H1 (cell line): ENCODE measurements at regions not wholly inside any gene's neighbourhood (a gene's known extent, or its start where the extent isn't known, plus 50 kb on each side); places are given as distances from the start of the nearest gene placed in this dataset.

Experiments
- CTCF ChIA-PET: fragments of 300-600 bp; sonication (Branson Sonifier 250); formaldehyde crosslinking; loops from one replicate; lab custom pipeline; 2021; ENCODE audit not compliant: partially characterized antibody; lab: Charles Lee
- POLR2A ChIA-PET: fragments of 300-600 bp; sonication (Branson Sonifier 250); formaldehyde crosslinking; loops from one replicate; lab custom pipeline; 2021; ENCODE audit warnings: inconsistent platforms; ENCODE audit not compliant: partially characterized antibody; lab: Charles Lee
- DNase-seq, 2 experiments: peaks; one replicate each; pipeline versions ENCODE4 v3.0.0 to v3.0.0-alpha.2; 2010 to 2022; ENCODE audit warnings: low spot score in 2 of 2, low read depth in 1 of 2, mixed read lengths in 1 of 2
- FAIRE-seq: peaks from 2 replicates; lab custom pipeline; 2011; peaks lifted over from hg19 to GRCh38; lab: Jason Lieb, UNC
- H2AFZ ChIP-seq: 2 replicates; pipeline ENCODE4 v1.8.1; 2012; ENCODE audit warnings: low read length, inconsistent platforms
- H2AK5ac ChIP-seq: 2 replicates; pipeline ENCODE4 v1.6.1; 2013; ENCODE audit warnings: low read depth, low read length
- H2BK120ac ChIP-seq: replicated peaks from 2 replicates; pipeline ENCODE3; 2013; ENCODE audit warnings: low read depth, low read length, inconsistent platforms
- H2BK12ac ChIP-seq: 2 replicates; pipeline ENCODE4 v1.6.1; 2013; ENCODE audit warnings: low read depth, low read length
- H2BK15ac ChIP-seq: 2 replicates; pipeline ENCODE4 v1.6.1; 2013; ENCODE audit warnings: low read length
- H2BK20ac ChIP-seq: 2 replicates; pipeline ENCODE4 v1.6.1; 2013; ENCODE audit warnings: low read length
- H2BK5ac ChIP-seq: 2 replicates; pipeline ENCODE4 v1.6.1; 2013; ENCODE audit warnings: low read depth, low read length
- H3K14ac ChIP-seq: 2 replicates; pipeline ENCODE4 v1.6.1; 2013; ENCODE audit warnings: inconsistent platforms; ENCODE audit not compliant: insufficient read length
- H3K18ac ChIP-seq: 2 replicates; pipeline ENCODE4 v1.6.1; 2013; ENCODE audit warnings: low read length; ENCODE audit errors: extremely low read depth
- H3K23ac ChIP-seq: 2 replicates; pipeline ENCODE4 v1.6.1; 2013; ENCODE audit warnings: inconsistent platforms; ENCODE audit not compliant: insufficient read length
- H3K23me2 ChIP-seq: 2 replicates; pipeline ENCODE4 v1.6.1; 2013; ENCODE audit warnings: low read depth, low read length
- H3K27ac ChIP-seq: 2 replicates; pipeline ENCODE4 v1.6.1; 2011; ENCODE audit warnings: low read depth, low read length, inconsistent platforms
- H3K27me3 ChIP-seq, 4 experiments: replicated peaks in 1 of 4; 1 replicate in 1 of 4; 2 replicates in 3 of 4; pipeline versions ENCODE4 v1.6.1 to v1.8.1; 2011 to 2013; ENCODE audit warnings: low read length in 3 of 4, mild to moderate bottlenecking in 3 of 4, inconsistent platforms in 2 of 4, mixed read lengths in 2 of 4, moderate library complexity in 1 of 4; ENCODE audit not compliant: control insufficient read depth in 3 of 4, insufficient read depth in 3 of 4; ENCODE audit errors: extremely low read depth in 1 of 4
- H3K36me3 ChIP-seq, 4 experiments: 2 replicates each; pipeline versions ENCODE4 v1.6.1 to v1.8.1; 2011 to 2013; ENCODE audit warnings: mild to moderate bottlenecking in 4 of 4, low read length in 3 of 4, moderate library complexity in 2 of 4, control low read depth in 1 of 4, inconsistent platforms in 1 of 4; ENCODE audit not compliant: insufficient read depth in 4 of 4, control insufficient read depth in 2 of 4
- H3K4ac ChIP-seq: replicated peaks from 2 replicates; pipeline ENCODE3; 2013; ENCODE audit warnings: low read length, low read depth, mixed read lengths, inconsistent platforms; ENCODE audit not compliant: insufficient read length
- H3K4me1 ChIP-seq, 4 experiments: replicated peaks in 1 of 4; 1 replicate in 1 of 4; 2 replicates in 3 of 4; pipeline versions ENCODE4 v1.6.1 to v1.8.1; 2011 to 2013; ENCODE audit warnings: low read length in 3 of 4, inconsistent platforms in 2 of 4, mixed read lengths in 1 of 4; ENCODE audit not compliant: insufficient read depth in 4 of 4, control insufficient read depth in 3 of 4
- H3K4me2 ChIP-seq, 2 experiments: 2 replicates each; pipeline versions ENCODE4 v1.6.1 to v1.8.1; 2011 to 2013; ENCODE audit warnings: low read depth in 2 of 2, low read length in 2 of 2, control low read depth in 1 of 2, inconsistent platforms in 1 of 2, mild to moderate bottlenecking in 1 of 2; ENCODE audit not compliant: insufficient read depth in 1 of 2
- H3K4me3 ChIP-seq, 4 experiments: fragments of 200-600, 300-600 bp in 1 of 4; sonication (generic), shearing (Covaris generic), sonication (Bioruptor Twin) in 1 of 4; 2 replicates each; pipeline versions ENCODE4 v1.5.1 to v1.8.1; 2011 to 2016; ENCODE audit warnings: low read length in 4 of 4, low read depth in 3 of 4, control low read depth in 2 of 4, inconsistent platforms in 2 of 4, mild to moderate bottlenecking in 2 of 4, mixed read lengths in 1 of 4, moderate library complexity in 1 of 4; ENCODE audit not compliant: insufficient read depth in 2 of 4; ENCODE audit errors: extremely low read depth in 1 of 4
- H3K56ac ChIP-seq: replicated peaks from 2 replicates; pipeline ENCODE3; 2013; ENCODE audit warnings: low read depth, mild to moderate bottlenecking, mixed read lengths, low read length, inconsistent platforms; ENCODE audit not compliant: insufficient read length
- H3K79me1 ChIP-seq: 2 replicates; pipeline ENCODE4 v1.6.1; 2013; ENCODE audit warnings: low read depth, low read length, control low read depth
- H3K79me2 ChIP-seq, 2 experiments: 2 replicates each; pipeline versions ENCODE4 v1.6.1 to v1.8.1; 2012 to 2013; ENCODE audit warnings: low read length in 2 of 2, mild to moderate bottlenecking in 2 of 2, inconsistent platforms in 1 of 2; ENCODE audit not compliant: insufficient read depth in 2 of 2, control insufficient read depth in 1 of 2
- H3K9ac ChIP-seq, 4 experiments: replicated peaks in 1 of 4; 1 replicate in 1 of 4; 2 replicates in 3 of 4; pipeline versions ENCODE4 v1.6.1 to v1.8.1; 2011 to 2013; ENCODE audit warnings: low read depth in 3 of 4, low read length in 3 of 4, control low read depth in 2 of 4, mild to moderate bottlenecking in 2 of 4, moderate library complexity in 2 of 4, inconsistent platforms in 1 of 4; ENCODE audit errors: extremely low read depth in 1 of 4
- H3K9me3 ChIP-seq, 2 experiments: 2 replicates each; pipeline versions ENCODE4 v1.6.1 to v1.8.1; 2012 to 2013; ENCODE audit warnings: mild to moderate bottlenecking in 2 of 2, moderate library complexity in 2 of 2, control low read depth in 1 of 2, inconsistent platforms in 1 of 2, low read depth in 1 of 2, low read length in 1 of 2, mixed read lengths in 1 of 2; ENCODE audit not compliant: insufficient read depth in 2 of 2
- H4K20me1 ChIP-seq, 2 experiments: replicated peaks in 1 of 2; 2 replicates each; pipeline versions ENCODE3 to v1.8.1; 2011 to 2013; ENCODE audit warnings: inconsistent platforms in 2 of 2, low read length in 2 of 2, mild to moderate bottlenecking in 1 of 2; ENCODE audit not compliant: insufficient read depth in 2 of 2, control insufficient read depth in 1 of 2
- H4K5ac ChIP-seq: 2 replicates; pipeline ENCODE4 v1.6.1; 2013; ENCODE audit warnings: low read length, low read depth, mixed read lengths, inconsistent platforms; ENCODE audit not compliant: insufficient read length
- H4K8ac ChIP-seq: 2 replicates; pipeline ENCODE4 v1.8.0; 2013; ENCODE audit warnings: mild to moderate bottlenecking, moderate library complexity, low read length, inconsistent platforms; ENCODE audit not compliant: insufficient read depth; ENCODE audit errors: extremely low read depth
- H4K91ac ChIP-seq: replicated peaks from 2 replicates; pipeline ENCODE3; 2013; ENCODE audit warnings: low read length, mixed read lengths, inconsistent platforms; ENCODE audit not compliant: insufficient read length
- CEBPB ChIP-seq: IDR thresholded peaks from 2 replicates; pipeline ENCODE4 v1.6.1; 2012; ENCODE audit warnings: low read depth, low read length
- CREB1 ChIP-seq: IDR thresholded peaks from 2 replicates; pipeline ENCODE4 v1.6.1; 2012; ENCODE audit warnings: inconsistent platforms
- EGR1 ChIP-seq: IDR thresholded peaks from 2 replicates; pipeline ENCODE4 v1.6.1; 2011; ENCODE audit warnings: low read depth, low read length, borderline replicate concordance
- EP300 ChIP-seq, 2 experiments: IDR thresholded peaks; 1 replicate in 1 of 2; 2 replicates in 1 of 2; pipeline ENCODE4 v1.6.1; 2011 to 2012; ENCODE audit warnings: low read depth in 2 of 2, low read length in 2 of 2, mild to moderate bottlenecking in 2 of 2, borderline replicate concordance in 1 of 2, inconsistent platforms in 1 of 2, moderate library complexity in 1 of 2
- GABPA ChIP-seq: IDR thresholded peaks from 2 replicates; pipeline ENCODE4 v1.6.1; 2011; ENCODE audit warnings: mild to moderate bottlenecking, low read length, moderate library complexity, borderline replicate concordance; ENCODE audit not compliant: insufficient read depth
- MAFK ChIP-seq: IDR thresholded peaks from 2 replicates; pipeline ENCODE4 v1.6.1; 2012; ENCODE audit warnings: low read depth, mild to moderate bottlenecking, improper control_type of control experiment, low read length
- RAD21 ChIP-seq, 2 experiments: IDR thresholded peaks in 1 of 2; conservative IDR thresholded peaks in 1 of 2; 2 replicates each; pipeline ENCODE4 v1.6.1; 2011; ENCODE audit warnings: low read depth in 2 of 2, low read length in 2 of 2, improper control_type of control experiment in 1 of 2, inconsistent platforms in 1 of 2, mild to moderate bottlenecking in 1 of 2, moderate library complexity in 1 of 2
- RFX5 ChIP-seq: IDR thresholded peaks from 2 replicates; pipeline ENCODE4 v1.6.1; 2011; ENCODE audit warnings: low read depth, low read length, improper control_type of control experiment, borderline replicate concordance
- SAP30 ChIP-seq: fragments of 300-600 bp; sonication (generic); IDR thresholded peaks from 2 replicates; pipeline ENCODE4 v1.7.1; 2012; ENCODE audit warnings: low read length, moderate library complexity, mild to moderate bottlenecking, inconsistent platforms; ENCODE audit not compliant: insufficient read depth, insufficient replicate concordance
- TAF7 ChIP-seq: optimal IDR thresholded peaks from 2 replicates; pipeline ENCODE3; 2011; ENCODE audit warnings: low read depth, mild to moderate bottlenecking, inconsistent platforms, low read length, moderate library complexity, borderline replicate concordance
- TCF12 ChIP-seq: IDR thresholded peaks from 2 replicates; pipeline ENCODE4 v1.6.1; 2011; ENCODE audit warnings: low read depth, mild to moderate bottlenecking, low read length
- USF2 ChIP-seq: IDR thresholded peaks from 2 replicates; pipeline ENCODE4 v1.6.1; 2011; ENCODE audit warnings: low read length, improper control_type of control experiment
- YY1 ChIP-seq: IDR thresholded peaks from 2 replicates; pipeline ENCODE4 v1.6.1; 2011; ENCODE audit warnings: low read depth, mild to moderate bottlenecking, low read length
- WGBS, 2 experiments: shearing (Covaris generic) in 1 of 2; methylation state at CpG; one replicate each; pipeline versions ENCODE4 v1.1.6 to v1.1.7; 2013 to 2015; ENCODE audit warnings: low lambda C conversion rate in 2 of 2, mixed read lengths in 2 of 2, inconsistent platforms in 1 of 2, low coverage in 1 of 2, missing lambda C conversion rate in 1 of 2; ENCODE audit not compliant: insufficient replicate concordance in 2 of 2, insufficient coverage in 1 of 2, insufficient read length in 1 of 2; ENCODE audit errors: extremely low coverage in 1 of 2, missing lambda C conversion rate in 1 of 2; 5-methylcytosine and 5-hydroxymethylcytosine counted together

- H4K91ac ChIP-seq = no peak overlapping the region
- ChIA-PET CTCF (interaction anchor here (1.2 kb wide), 1 partner anchor 9 kb away, joined by 3 read pairs; no protein-coding TSS in a partner anchor), POLR2A (no interaction called here)
- no peak overlapping the region for H4K8ac ChIP-seq
- no peak overlapping the region for H2BK15ac ChIP-seq
- H2AK5ac ChIP-seq = no peak overlapping the region
- H3K9ac ChIP-seq = no peak overlapping the region
- H3K27me3 ChIP-seq = no peaks in the 10 kb centered on the region
- no peak overlapping the region for H3K56ac ChIP-seq
- H3K23me2 ChIP-seq = no peaks in the 10 kb centered on the region
- no peak overlapping the region for H3K4me3 ChIP-seq
- H4K20me1 ChIP-seq = no peaks in the 10 kb centered on the region
- 95% methylated on average over 1 of the region's 1 CpG; no CpG with 5 or more reads in 1 of the 2 experiments for WGBS, 2 experiments
- H3K79me1 ChIP-seq = no peaks in the 10 kb centered on the region
- no peak overlapping the region for H2BK20ac ChIP-seq
- no peak overlapping the region for H2BK12ac ChIP-seq
- H3K4ac ChIP-seq = no peak overlapping the region
- H3K9me3 ChIP-seq = peaks cover 33 to 43% of the 10 kb centered on the region in 2 experiments
- DNase-seq (no peak), FAIRE-seq (no peak)
- peaks cover 0 to 4% (median 1%) of the 10 kb centered on the region in 4 experiments; a peak in 3 of 7 replicates for H3K4me1 ChIP-seq
- H3K79me2 ChIP-seq = no peaks in the 10 kb centered on the region
- no peak overlapping the region for H3K23ac ChIP-seq
- H3K14ac ChIP-seq = no peak overlapping the region
- H2BK5ac ChIP-seq = no peak overlapping the region
- H3K27ac ChIP-seq = no peak overlapping the region
- peaks cover 0 to 4% (median 0%) of the 10 kb centered on the region in 4 experiments; a peak in 1 of 8 replicates for H3K36me3 ChIP-seq
- H3K4me2 ChIP-seq = no peak overlapping the region
- H2BK120ac ChIP-seq = no peak overlapping the region
- H2AFZ ChIP-seq = no peak overlapping the region
- no peak overlapping the region for H4K5ac ChIP-seq
- H3K18ac ChIP-seq = no peak overlapping the region
- no peak for TF ChIP-seq MAFK
- TF ChIP-seq GABPA = no peak
- no peak for TF ChIP-seq EP300 (IDR thresholded peaks at IDR 0.05; ENCODE audit: borderline replicate concordance in 1 of 2, low read depth in 2 of 2, low read length in 2 of 2)
- TF ChIP-seq RAD21 (IDR thresholded peaks at IDR 0.05 in 1 of 2, conservative IDR thresholded peaks at IDR 0.05 in 1 of 2; ENCODE audit: low read depth in 2 of 2, low read length in 2 of 2) = no peak
- TF ChIP-seq CREB1 = no peak
- no peak for TF ChIP-seq EGR1
- no peak for TF ChIP-seq TCF12
- no peak for TF ChIP-seq TAF7
- no peak for TF ChIP-seq YY1
- TF ChIP-seq CEBPB = no peak
- no peak for TF ChIP-seq SAP30
- TF ChIP-seq RFX5 = no peak
- TF ChIP-seq USF2 = no peak
These were observed 124.8 kb downstream of the TPBG start for GRCh38 chr6:82488403-82488802.
